ENCODE measurements at regions not wholly inside any gene's neighbourhood (a gene's known extent, or its start where the extent isn't known, plus 50 kb on each side); places are given as distances from the start of the nearest gene placed in this dataset.

DNA sequence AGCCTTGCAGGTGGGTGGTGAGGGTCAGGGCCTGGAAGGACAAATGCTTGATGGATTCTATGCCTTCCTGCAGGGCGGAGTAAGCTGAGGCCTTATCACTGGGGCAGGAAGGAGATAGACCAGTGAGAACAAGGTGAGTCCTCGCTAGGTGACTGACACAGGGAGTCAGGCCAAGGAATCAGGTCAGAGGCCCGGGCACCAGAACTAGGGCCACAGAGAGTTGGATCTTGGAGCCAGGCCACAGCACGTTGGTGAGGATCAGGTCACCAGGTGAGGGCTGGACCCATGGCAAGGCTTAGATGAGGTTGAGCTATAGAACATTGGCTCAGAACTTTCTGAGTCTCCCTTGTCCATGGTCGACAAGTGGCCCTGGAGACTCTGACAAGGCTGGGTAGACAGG lies 328.2 kb downstream of the FOXO1 start:
- Mint-ChIP-seq H3K9me3 (ENCODE audit: unreplicated experiment) (peaks cover under 1% of the 10 kb centered on the region), H3K4me1 (ENCODE audit: low read depth, unreplicated experiment) (no peaks in the 10 kb centered on the region), H3K4me3 (ENCODE audit: unreplicated experiment) (no peak overlapping the region), H3K27me3 (ENCODE audit: unreplicated experiment) (peaks cover 2% of the 10 kb centered on the region), H3K27ac (ENCODE audit: unreplicated experiment) (no peak overlapping the region), H3K36me3 (ENCODE audit: unreplicated experiment) (peaks cover 4% of the 10 kb centered on the region)
- TF ChIP-seq, protein P1, sequence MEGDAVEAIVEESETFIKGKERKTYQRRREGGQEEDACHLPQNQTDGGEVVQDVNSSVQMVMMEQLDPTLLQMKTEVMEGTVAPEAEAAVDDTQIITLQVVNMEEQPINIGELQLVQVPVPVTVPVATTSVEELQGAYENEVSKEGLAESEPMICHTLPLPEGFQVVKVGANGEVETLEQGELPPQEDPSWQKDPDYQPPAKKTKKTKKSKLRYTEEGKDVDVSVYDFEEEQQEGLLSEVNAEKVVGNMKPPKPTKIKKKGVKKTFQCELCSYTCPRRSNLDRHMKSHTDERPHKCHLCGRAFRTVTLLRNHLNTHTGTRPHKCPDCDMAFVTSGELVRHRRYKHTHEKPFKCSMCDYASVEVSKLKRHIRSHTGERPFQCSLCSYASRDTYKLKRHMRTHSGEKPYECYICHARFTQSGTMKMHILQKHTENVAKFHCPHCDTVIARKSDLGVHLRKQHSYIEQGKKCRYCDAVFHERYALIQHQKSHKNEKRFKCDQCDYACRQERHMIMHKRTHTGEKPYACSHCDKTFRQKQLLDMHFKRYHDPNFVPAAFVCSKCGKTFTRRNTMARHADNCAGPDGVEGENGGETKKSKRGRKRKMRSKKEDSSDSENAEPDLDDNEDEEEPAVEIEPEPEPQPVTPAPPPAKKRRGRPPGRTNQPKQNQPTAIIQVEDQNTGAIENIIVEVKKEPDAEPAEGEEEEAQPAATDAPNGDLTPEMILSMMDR (IDR thresholded peaks at IDR 0.05; ENCODE audit: partially characterized antibody, unreplicated experiment): no peak
- DNase-seq: no peak

DNA sequence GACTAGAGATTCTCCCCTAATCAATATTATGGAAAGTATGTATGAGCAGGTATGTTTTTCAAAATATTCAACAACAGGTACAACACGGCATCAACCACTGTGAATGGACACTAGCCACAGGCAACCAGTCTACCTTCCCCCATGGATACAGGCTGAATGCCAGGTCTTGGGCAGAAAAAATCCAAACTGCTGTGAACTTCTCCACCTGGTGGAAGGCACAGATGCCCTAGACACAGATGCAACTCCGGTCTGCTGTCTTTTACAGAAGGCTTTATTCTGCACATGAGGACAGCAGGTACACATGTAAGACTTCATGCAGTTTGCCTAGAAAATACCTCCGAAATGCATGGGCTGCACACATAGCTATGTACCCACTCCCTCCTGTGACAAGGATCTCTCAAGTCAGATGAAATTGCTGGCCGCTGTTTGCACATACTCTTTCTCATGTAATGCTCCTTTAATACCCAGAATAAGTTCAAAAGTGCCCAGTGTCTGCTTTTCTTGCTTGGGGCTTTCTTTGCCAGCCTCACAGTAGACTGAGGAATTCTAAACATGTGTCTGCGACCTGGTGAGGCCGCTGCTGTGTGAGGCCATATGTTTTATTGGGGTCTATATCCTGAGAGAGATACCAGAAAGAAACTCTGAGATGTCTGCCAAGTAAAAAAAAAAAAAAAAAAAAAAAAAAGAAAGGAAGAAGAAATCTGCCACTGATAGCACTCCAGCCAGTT lies 325.9 kb downstream of the FOXO1 start:
- no peak overlapping the region for H3K27ac Mint-ChIP-seq (ENCODE audit: unreplicated experiment)

DNA sequence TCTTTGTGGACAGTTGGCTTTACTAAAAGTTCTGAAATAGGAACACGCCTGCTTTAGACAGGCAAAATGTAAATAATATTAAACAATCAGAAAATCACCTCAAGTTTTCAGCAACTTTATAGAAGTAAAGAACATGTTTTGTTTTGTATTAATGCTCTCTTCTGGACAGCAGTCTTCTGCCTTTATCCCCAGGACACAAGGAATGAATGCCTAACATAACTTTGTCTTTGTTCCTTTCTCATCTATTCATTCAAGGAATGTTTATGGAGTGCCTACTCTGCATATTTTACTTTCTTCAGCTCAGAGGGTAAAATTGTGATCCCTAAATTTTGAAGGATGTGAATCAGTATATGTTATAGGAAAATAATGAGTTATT lies 325.4 kb downstream of the FOXO1 start:
- no peak overlapping the region for H3K27ac Mint-ChIP-seq (ENCODE audit: unreplicated experiment)
- H3K9me3 Mint-ChIP-seq (ENCODE audit: unreplicated experiment): peaks cover 2% of the 10 kb centered on the region
- TF ChIP-seq, protein P1 (IDR thresholded peaks at IDR 0.05; ENCODE audit: partially characterized antibody, unreplicated experiment): no peak
- no peak overlapping the region for H3K4me3 Mint-ChIP-seq (ENCODE audit: unreplicated experiment)
- DNase-seq: no peak
- peaks cover 4% of the 10 kb centered on the region for H3K36me3 Mint-ChIP-seq (ENCODE audit: unreplicated experiment)
- no peaks in the 10 kb centered on the region for H3K4me1 Mint-ChIP-seq (ENCODE audit: low read depth, unreplicated experiment)
- peaks cover 2% of the 10 kb centered on the region for H3K27me3 Mint-ChIP-seq (ENCODE audit: unreplicated experiment)

More for the DNA sequence above, 325.9 kb downstream of the FOXO1 start:
- peaks cover 2% of the 10 kb centered on the region for H3K9me3 Mint-ChIP-seq (ENCODE audit: unreplicated experiment)
- H3K27me3 Mint-ChIP-seq (ENCODE audit: unreplicated experiment): peaks cover 2% of the 10 kb centered on the region
- no peak for DNase-seq
- H3K4me3 Mint-ChIP-seq (ENCODE audit: unreplicated experiment): no peak overlapping the region
- H3K4me1 Mint-ChIP-seq (ENCODE audit: low read depth, unreplicated experiment): no peaks in the 10 kb centered on the region
- peaks cover 4% of the 10 kb centered on the region for H3K36me3 Mint-ChIP-seq (ENCODE audit: unreplicated experiment)
- TF ChIP-seq, protein P1 (IDR thresholded peaks at IDR 0.05; ENCODE audit: partially characterized antibody, unreplicated experiment): no peak

DNA sequence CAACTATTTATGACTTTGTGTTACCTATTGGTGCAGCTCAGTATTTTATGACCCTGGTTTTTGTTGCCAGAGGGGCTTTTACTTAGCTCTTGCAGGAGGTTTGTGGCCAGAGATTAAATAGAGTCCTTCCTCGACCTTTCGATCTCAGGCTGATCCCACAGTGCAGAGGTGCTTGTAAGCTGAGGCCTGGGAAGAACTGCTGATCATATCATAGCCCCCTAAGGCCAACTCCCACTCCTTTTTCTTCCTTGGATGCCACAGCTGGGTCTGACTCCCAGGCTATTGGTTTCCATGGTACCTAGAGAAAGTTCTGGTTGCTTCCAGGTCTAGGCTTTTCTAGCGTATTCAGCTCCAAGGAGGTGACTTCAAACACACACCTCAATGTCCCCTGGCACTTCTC lies 324.9 kb downstream of the FOXO1 start:
- H3K4me3 Mint-ChIP-seq (ENCODE audit: unreplicated experiment): no peak overlapping the region
- TF ChIP-seq, protein P1 (IDR thresholded peaks at IDR 0.05; ENCODE audit: partially characterized antibody, unreplicated experiment): no peak
- no peaks in the 10 kb centered on the region for H3K4me1 Mint-ChIP-seq (ENCODE audit: low read depth, unreplicated experiment)
- no peak for DNase-seq
- peaks cover 4% of the 10 kb centered on the region for H3K36me3 Mint-ChIP-seq (ENCODE audit: unreplicated experiment)
- peaks cover 2% of the 10 kb centered on the region for H3K27me3 Mint-ChIP-seq (ENCODE audit: unreplicated experiment)
- peaks cover 2% of the 10 kb centered on the region for H3K9me3 Mint-ChIP-seq (ENCODE audit: unreplicated experiment)
- H3K27ac Mint-ChIP-seq (ENCODE audit: unreplicated experiment): no peak overlapping the region

DNA sequence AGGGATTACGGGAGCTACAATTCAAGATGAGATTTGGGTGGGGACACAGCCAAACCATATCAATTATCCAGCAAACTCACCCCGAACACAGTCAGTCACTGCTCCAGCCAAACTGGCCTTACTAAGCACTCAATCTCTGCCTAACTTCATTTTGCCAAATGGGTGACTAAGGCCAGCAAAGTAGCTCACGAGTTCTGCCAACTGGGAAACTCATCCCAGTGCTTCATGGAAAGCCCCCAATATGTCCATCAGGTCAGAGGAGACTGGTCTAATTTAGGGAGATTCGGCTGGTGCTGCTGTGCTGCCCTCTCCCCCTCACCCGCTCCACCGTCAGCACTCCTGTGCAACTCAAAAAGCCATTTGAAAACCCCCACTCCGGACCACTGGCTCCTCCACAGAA lies 324.0 kb downstream of the FOXO1 start:
- no peak overlapping the region for H3K4me3 Mint-ChIP-seq (ENCODE audit: unreplicated experiment)
- H3K4me1 Mint-ChIP-seq (ENCODE audit: low read depth, unreplicated experiment): no peaks in the 10 kb centered on the region
- DNase-seq: no peak
- peaks cover 2% of the 10 kb centered on the region for H3K9me3 Mint-ChIP-seq (ENCODE audit: unreplicated experiment)
- TF ChIP-seq, protein P1 (IDR thresholded peaks at IDR 0.05; ENCODE audit: partially characterized antibody, unreplicated experiment): no peak
- H3K27ac Mint-ChIP-seq (ENCODE audit: unreplicated experiment): no peak overlapping the region
- peaks cover 2% of the 10 kb centered on the region for H3K27me3 Mint-ChIP-seq (ENCODE audit: unreplicated experiment)
- H3K36me3 Mint-ChIP-seq (ENCODE audit: unreplicated experiment): peaks cover 4% of the 10 kb centered on the region

Measured in glutamatergic neuron (in vitro differentiated cells).